Heart right ventricle (tissue), 16 donors: ENCODE measurements at regions not wholly inside any gene's neighbourhood (a gene's known extent, or its start where the extent isn't known, plus 50 kb on each side); places are given as distances from the start of the nearest gene placed in this dataset.

ENCODE experiments used
- ATAC-seq, 8 donors: fragments of 200-7000 bp; cut with Tn5 transposase; one replicate each; pipeline ENCODE4 v1.9.1; 2020; ENCODE audit warnings: mild to moderate bottlenecking in 8 of 8, moderate library complexity in 8 of 8, moderate number of reproducible peaks in 1 of 8
- DNase-seq, 2 donors: peaks; one replicate each; pipeline ENCODE4 v3.0.0-alpha.2; 2020
- H3K27ac ChIP-seq, 10 donors: fragments of 200-600 bp; sonication (generic) in 2 of 10; one replicate each; pipeline versions ENCODE4 v1.5.0 to v1.8.0; 2020 to 2022; ENCODE audit warnings: mild to moderate bottlenecking in 3 of 10
- H3K27me3 ChIP-seq, 7 donors: fragments of 200-600 bp; one replicate each; pipeline ENCODE4 v1.8.0; 2021 to 2022; ENCODE audit warnings: mild to moderate bottlenecking in 2 of 7
- H3K36me3 ChIP-seq, 9 donors: fragments of 200-600 bp; sonication (generic) in 1 of 9; one replicate each; pipeline versions ENCODE4 v1.5.0 to v1.8.0; 2020 to 2022; ENCODE audit warnings: mild to moderate bottlenecking in 2 of 9
- H3K4me1 ChIP-seq, 9 donors: fragments of 200-600 bp; sonication (generic) in 1 of 9; one replicate each; pipeline versions ENCODE4 v1.5.0 to v1.8.0; 2020 to 2022; ENCODE audit warnings: mild to moderate bottlenecking in 4 of 9
- H3K4me3 ChIP-seq, 10 donors: fragments of 200-600 bp; sonication (generic) in 2 of 10; one replicate each; pipeline versions ENCODE4 v1.5.0 to v1.8.0; 2020 to 2022; ENCODE audit warnings: mild to moderate bottlenecking in 7 of 10, moderate library complexity in 2 of 10
- H3K9me3 ChIP-seq, 11 donors: fragments of 200-600 bp in 10 of 11; sonication (generic) in 2 of 11; one replicate each; pipeline versions ENCODE4 v1.5.0 to v1.8.0; 2013 to 2022; ENCODE audit warnings: mild to moderate bottlenecking in 2 of 11, control low read depth in 1 of 11, moderate library complexity in 1 of 11
- CTCF ChIP-seq, 9 donors: fragments of 200-600 bp; sonication (generic) in 2 of 9; IDR thresholded peaks; one replicate each; pipeline versions ENCODE4 v1.5.0 to v1.8.0; 2021 to 2022; ENCODE audit warnings: antibody characterized with exemption in 9 of 9, mild to moderate bottlenecking in 5 of 9, moderate library complexity in 1 of 9
- WGBS, 2 donors: extraction: QIAGEN DNeasy Blood & Tissue Kit; methylation state at CpG; one replicate each; pipeline ENCODE4 v1.1.7; 2013; ENCODE audit warnings: inconsistent platforms in 1 of 2; 5-methylcytosine and 5-hydroxymethylcytosine counted together
- intact Hi-C, 10 donors: fragments of 100-400 bp; cut with DNase I; formaldehyde crosslinking; loops; one replicate each; pipeline versions ENCODE4 v1.11.1 to v1.14.2; 2022
- donor health status: Arrhythmogenic right ventricular cardiomyopathy.
- donor health status: ischemic (EF 13 %, LVEDD 7.1; RV severe dilation, severe dysfunction).
- donor health status: healthy with polysubstance abuse.
- donor health status: DM: no; HTN: yes; CAD: no.
- donor health status: DM: no; HTN: no; CAD: no.
- donor health status: ischemic (EF 25% LVEDD 6.9; RV normal size, moderate dysfunction).
- donor health status: ischemic (EF 25% LVEDD 5.7; RV mildly dilated, moderate dysfunction).
- donor health status: healthy.
- donor health status: DM: yes; HTN: yes; CAD: no.
- donor health status: Ischemic cardiomyopathy.
- donor health status: ischemic (EF 35%, LVEDD 5.7; RV mildly dilated, moderate dysfunction).
- donor health status: nonischemic (EF 11% LVEDD 7.7; RV severe dilation, severe dysfunction).
- donor health status: DM: yes; HTN: yes; CAD: no.
- donor health status: PGD.
- donor health status: ischemic (EF 29% LVEDD 5.4; RV normal size, mild dysfunction).
- donor health status: nonischemic (EF 23%, LVEDD 6.1; RV moderate dilation, normal function).

GRCh38 chr5:30237189-30237588 lies 956.3 kb upstream of the CDH6 start:
- no peaks in the 10 kb centered on the region for H3K27me3 ChIP-seq
- H3K4me3 ChIP-seq: no peak overlapping the region
- H3K4me1 ChIP-seq: no peaks in the 10 kb centered on the region
- no peak overlapping the region for H3K27ac ChIP-seq
- WGBS, 2 donors: 64 to 73% methylated on average over 2 of the region's 2 CpGs
- no peak for TF ChIP-seq CTCF (IDR thresholded peaks at IDR 0.05)
- no peaks in the 10 kb centered on the region for H3K36me3 ChIP-seq
- no peak for DNase-seq
- ATAC-seq: no peak
- H3K9me3 ChIP-seq: peaks cover 0 to 11% (median 0%) of the 10 kb centered on the region in 11 donors
- intact Hi-C loops: no loop called here

- Histone ChIP-seq H3K27ac (no peak overlapping the region), H3K36me3 (no peaks in the 10 kb centered on the region), H3K4me1 (no peaks in the 10 kb centered on the region), H3K4me3 (no peak overlapping the region), H3K27me3 (no peaks in the 10 kb centered on the region), H3K9me3 (peaks cover 0 to 40% (median 3%) of the 10 kb centered on the region in 11 donors)
- no peak for TF ChIP-seq CTCF (IDR thresholded peaks at IDR 0.05)
- ATAC-seq (no peak), DNase-seq (no peak)
- intact Hi-C loops: no loop called here
These were observed 983.7 kb upstream of the CDH6 start for GRCh38 chr5:30209755-30210154.

GRCh38 chr5:30197662-30198061 lies 995.8 kb upstream of the CDH6 start:
- no peaks in the 10 kb centered on the region for H3K4me1 ChIP-seq
- DNase-seq (no peak), ATAC-seq (no peak)
- H3K9me3 ChIP-seq: peaks cover 0 to 32% (median 3%) of the 10 kb centered on the region in 11 donors
- no peaks in the 10 kb centered on the region for H3K36me3 ChIP-seq
- no peak overlapping the region for H3K4me3 ChIP-seq
- WGBS, 2 donors: 83 to 86% methylated on average over 3 of the region's 3 CpGs
- intact Hi-C loops: no loop called here
- H3K27me3 ChIP-seq: no peaks in the 10 kb centered on the region
- H3K27ac ChIP-seq: no peak overlapping the region
- TF ChIP-seq CTCF (IDR thresholded peaks at IDR 0.05): no peak

- Histone ChIP-seq H3K27me3 (no peaks in the 10 kb centered on the region), H3K27ac (no peak overlapping the region), H3K36me3 (no peaks in the 10 kb centered on the region), H3K4me3 (no peak overlapping the region), H3K9me3 (peaks cover 0 to 27% (median 3%) of the 10 kb centered on the region in 11 donors), H3K4me1 (no peaks in the 10 kb centered on the region)
- ATAC-seq (no peak), DNase-seq (no peak)
- no peak for TF ChIP-seq CTCF (IDR thresholded peaks at IDR 0.05)
- WGBS, 2 donors: 56 to 66% methylated on average over 2 of the region's 2 CpGs
- intact Hi-C loops: no loop called here
These were observed 998.5 kb upstream of the CDH6 start for GRCh38 chr5:30195036-30195435.

- H3K4me1 ChIP-seq: no peaks in the 10 kb centered on the region
- DNase-seq (no peak), ATAC-seq (no peak)
- H3K27me3 ChIP-seq: no peaks in the 10 kb centered on the region
- no peak overlapping the region for H3K4me3 ChIP-seq
- no peaks in the 10 kb centered on the region for H3K36me3 ChIP-seq
- WGBS, 2 donors: 71 to 77% methylated on average over 5 of the region's 5 CpGs
- no peak for TF ChIP-seq CTCF (IDR thresholded peaks at IDR 0.05)
- no peak overlapping the region for H3K27ac ChIP-seq
- intact Hi-C loops: no loop called here
- peaks cover 0 to 24% (median 3%) of the 10 kb centered on the region in 11 donors for H3K9me3 ChIP-seq
These were observed 998.9 kb upstream of the CDH6 start for GRCh38 chr5:30194595-30194994.
